ENCODE measurements at regions not wholly inside any gene's neighbourhood (a gene's known extent, or its start where the extent isn't known, plus 50 kb on each side); places are given as distances from the start of the nearest gene placed in this dataset.

DNA sequence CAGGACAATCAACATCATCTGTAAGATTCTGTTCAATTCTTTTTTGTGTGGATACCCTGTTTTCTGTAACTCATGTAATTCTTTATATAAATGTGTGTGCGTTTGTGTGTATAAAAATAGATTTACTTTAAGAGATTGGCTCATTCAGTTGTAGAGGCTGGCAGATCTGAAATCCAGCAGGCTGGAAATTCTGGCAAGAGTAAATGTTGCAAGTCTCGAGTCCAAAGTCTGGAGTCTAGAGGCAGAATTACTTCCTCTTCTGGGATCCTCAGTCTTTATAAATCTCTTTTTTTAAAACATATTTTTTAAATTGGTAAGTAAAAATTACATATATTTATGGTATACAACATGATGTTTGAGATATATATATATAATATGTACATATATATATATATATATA, 202.1 kb upstream of the TMEM161B start:
- Histone ChIP-seq H3K4me2 (ENCODE audit: low read length) (no peak overlapping the region), H3K36me3 (ENCODE audit: insufficient read depth, low read length) (no peaks in the 10 kb centered on the region), H3K9me2 (ENCODE audit: insufficient read depth, low read length) (no peaks in the 10 kb centered on the region), H3K4me1 (ENCODE audit: insufficient read depth, low read length, poor library complexity, severe bottlenecking) (no peaks in the 10 kb centered on the region), H3K4me3 (ENCODE audit: low read depth, low read length, poor library complexity, severe bottlenecking) (no peak overlapping the region), H2AFZ (ENCODE audit: low read length) (no peak overlapping the region), H3K27ac (ENCODE audit: low read depth, low read length, poor library complexity, severe bottlenecking) (no peak overlapping the region), H4K20me1 (ENCODE audit: insufficient read depth, low read length) (no peaks in the 10 kb centered on the region), H3K9me3 (ENCODE audit: low read length) (no peaks in the 10 kb centered on the region), H3K79me2 (ENCODE audit: insufficient read depth, low read depth, low read length) (no peaks in the 10 kb centered on the region)
- ChIA-PET CTCF (ENCODE audit: unreplicated experiment) (no interaction called here), POLR2A (no interaction called here)
- BruUV-seq (replicated peaks), result no TSS peak
- intact Hi-C loops (cut with micrococcal nuclease; ENCODE audit: unreplicated experiment), result no loop called here
- TF ChIP-seq EZH2phosphoT487 (IDR thresholded peaks at IDR 0.05; ENCODE audit: borderline replicate concordance, low read depth, low read length), result no peak
- TF ChIP-seq, protein P1, sequence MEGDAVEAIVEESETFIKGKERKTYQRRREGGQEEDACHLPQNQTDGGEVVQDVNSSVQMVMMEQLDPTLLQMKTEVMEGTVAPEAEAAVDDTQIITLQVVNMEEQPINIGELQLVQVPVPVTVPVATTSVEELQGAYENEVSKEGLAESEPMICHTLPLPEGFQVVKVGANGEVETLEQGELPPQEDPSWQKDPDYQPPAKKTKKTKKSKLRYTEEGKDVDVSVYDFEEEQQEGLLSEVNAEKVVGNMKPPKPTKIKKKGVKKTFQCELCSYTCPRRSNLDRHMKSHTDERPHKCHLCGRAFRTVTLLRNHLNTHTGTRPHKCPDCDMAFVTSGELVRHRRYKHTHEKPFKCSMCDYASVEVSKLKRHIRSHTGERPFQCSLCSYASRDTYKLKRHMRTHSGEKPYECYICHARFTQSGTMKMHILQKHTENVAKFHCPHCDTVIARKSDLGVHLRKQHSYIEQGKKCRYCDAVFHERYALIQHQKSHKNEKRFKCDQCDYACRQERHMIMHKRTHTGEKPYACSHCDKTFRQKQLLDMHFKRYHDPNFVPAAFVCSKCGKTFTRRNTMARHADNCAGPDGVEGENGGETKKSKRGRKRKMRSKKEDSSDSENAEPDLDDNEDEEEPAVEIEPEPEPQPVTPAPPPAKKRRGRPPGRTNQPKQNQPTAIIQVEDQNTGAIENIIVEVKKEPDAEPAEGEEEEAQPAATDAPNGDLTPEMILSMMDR (conservative IDR thresholded peaks at IDR 0.05; ENCODE audit: low read length), result no peak
- DNase-seq (ENCODE audit: low spot score), result no peak

DNA sequence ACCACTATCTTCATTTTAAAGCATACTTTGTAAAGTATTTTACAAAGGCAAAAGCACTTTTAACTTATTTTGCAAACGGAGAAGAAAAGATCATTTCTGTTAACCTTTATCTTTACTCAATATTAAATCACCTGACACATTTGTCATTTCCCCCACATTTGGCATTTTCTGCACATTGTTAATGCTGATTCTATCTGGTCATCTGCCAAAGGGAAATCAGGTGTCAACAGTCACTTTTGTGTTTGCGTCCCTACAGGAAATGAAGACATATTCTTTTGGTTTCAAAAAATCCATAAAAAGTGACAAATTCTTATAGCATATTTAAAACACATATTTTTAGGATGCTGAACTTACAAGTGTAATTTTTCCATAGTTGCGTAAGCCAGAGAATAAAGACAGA, 191.3 kb upstream of the TMEM161B start:
- Histone ChIP-seq H3K27ac (ENCODE audit: low read depth, low read length, poor library complexity, severe bottlenecking) (no peak overlapping the region), H4K20me1 (ENCODE audit: insufficient read depth, low read length) (no peaks in the 10 kb centered on the region), H3K36me3 (ENCODE audit: insufficient read depth, low read length) (no peaks in the 10 kb centered on the region), H3K4me2 (ENCODE audit: low read length) (no peak overlapping the region), H3K9me3 (ENCODE audit: low read length) (no peaks in the 10 kb centered on the region), H3K9me2 (ENCODE audit: insufficient read depth, low read length) (no peaks in the 10 kb centered on the region), H3K79me2 (ENCODE audit: insufficient read depth, low read depth, low read length) (no peaks in the 10 kb centered on the region), H3K4me1 (ENCODE audit: insufficient read depth, low read length, poor library complexity, severe bottlenecking) (no peaks in the 10 kb centered on the region), H2AFZ (ENCODE audit: low read length) (no peak overlapping the region), H3K4me3 (ENCODE audit: low read depth, low read length, poor library complexity, severe bottlenecking) (no peak overlapping the region)
- no peak for DNase-seq (ENCODE audit: low spot score)
- intact Hi-C loops (cut with micrococcal nuclease; ENCODE audit: unreplicated experiment), result no loop called here
- CTCF ChIA-PET (ENCODE audit: unreplicated experiment), result no interaction called here
- TF ChIP-seq, protein P1 (conservative IDR thresholded peaks at IDR 0.05; ENCODE audit: low read length), result no peak
- POLR2A ChIA-PET, result no interaction called here
- no TSS peak for BruUV-seq (replicated peaks)

DNA sequence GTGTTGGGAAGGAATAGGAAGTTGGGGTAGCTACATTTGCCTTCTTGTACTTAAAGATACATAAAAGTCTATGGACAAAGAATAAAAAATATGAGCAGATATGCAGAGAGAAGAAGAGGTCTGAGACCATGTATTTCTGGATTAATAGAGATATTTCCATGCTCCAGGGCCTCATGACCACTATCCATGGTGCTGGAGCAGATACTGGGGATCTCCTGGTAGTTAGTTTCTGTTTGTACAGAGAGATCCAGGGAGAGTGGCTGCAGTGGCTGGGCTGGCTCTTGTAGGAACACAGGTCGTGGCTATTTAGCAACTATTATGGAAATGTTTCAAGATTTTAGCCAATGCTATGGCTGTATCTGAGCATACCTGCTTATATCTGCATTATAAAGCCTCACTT, 184.2 kb upstream of the TMEM161B start:
- H3K4me3 ChIP-seq (ENCODE audit: low read depth, low read length, poor library complexity, severe bottlenecking), result no peak overlapping the region
- no peaks in the 10 kb centered on the region for H3K4me1 ChIP-seq (ENCODE audit: insufficient read depth, low read length, poor library complexity, severe bottlenecking)
- no peak overlapping the region for H3K4me2 ChIP-seq (ENCODE audit: low read length)
- BruUV-seq (replicated peaks), result no TSS peak
- POLR2A ChIA-PET, result no interaction called here
- H3K79me2 ChIP-seq (ENCODE audit: insufficient read depth, low read depth, low read length), result no peaks in the 10 kb centered on the region
- H4K20me1 ChIP-seq (ENCODE audit: insufficient read depth, low read length), result no peaks in the 10 kb centered on the region
- DNase-seq (ENCODE audit: low spot score), result no peak
- H3K9me3 ChIP-seq (ENCODE audit: low read length), result no peaks in the 10 kb centered on the region
- no peak overlapping the region for H2AFZ ChIP-seq (ENCODE audit: low read length)
- H3K9me2 ChIP-seq (ENCODE audit: insufficient read depth, low read length), result no peaks in the 10 kb centered on the region
- TF ChIP-seq, protein P1 (conservative IDR thresholded peaks at IDR 0.05; ENCODE audit: low read length), result no peak
- TF ChIP-seq EZH2phosphoT487 (IDR thresholded peaks at IDR 0.05; ENCODE audit: borderline replicate concordance, low read depth, low read length), result no peak
- CTCF ChIA-PET (ENCODE audit: unreplicated experiment), result no interaction called here
- no peak overlapping the region for H3K27ac ChIP-seq (ENCODE audit: low read depth, low read length, poor library complexity, severe bottlenecking)
- no peaks in the 10 kb centered on the region for H3K36me3 ChIP-seq (ENCODE audit: insufficient read depth, low read length)
- intact Hi-C loops (cut with micrococcal nuclease; ENCODE audit: unreplicated experiment), result no loop called here
